Stimulated activated CD8-positive, alpha-beta memory T cell treated with anti-CD3 and anti-CD28 coated beads, Interleukin-12 subunit alpha, Interleukin-12 subunit beta, amount 100 ng/mL, for 1 hour (primary cell): ENCODE measurements at regions not wholly inside any gene's neighbourhood (a gene's known extent, or its start where the extent isn't known, plus 50 kb on each side); places are given as distances from the start of the nearest gene placed in this dataset.

Experiments
- DNase-seq: peaks from one replicate; pipeline ENCODE4 v3.0.0-alpha.2; 2020; ENCODE audit warnings: low read depth

DNA sequence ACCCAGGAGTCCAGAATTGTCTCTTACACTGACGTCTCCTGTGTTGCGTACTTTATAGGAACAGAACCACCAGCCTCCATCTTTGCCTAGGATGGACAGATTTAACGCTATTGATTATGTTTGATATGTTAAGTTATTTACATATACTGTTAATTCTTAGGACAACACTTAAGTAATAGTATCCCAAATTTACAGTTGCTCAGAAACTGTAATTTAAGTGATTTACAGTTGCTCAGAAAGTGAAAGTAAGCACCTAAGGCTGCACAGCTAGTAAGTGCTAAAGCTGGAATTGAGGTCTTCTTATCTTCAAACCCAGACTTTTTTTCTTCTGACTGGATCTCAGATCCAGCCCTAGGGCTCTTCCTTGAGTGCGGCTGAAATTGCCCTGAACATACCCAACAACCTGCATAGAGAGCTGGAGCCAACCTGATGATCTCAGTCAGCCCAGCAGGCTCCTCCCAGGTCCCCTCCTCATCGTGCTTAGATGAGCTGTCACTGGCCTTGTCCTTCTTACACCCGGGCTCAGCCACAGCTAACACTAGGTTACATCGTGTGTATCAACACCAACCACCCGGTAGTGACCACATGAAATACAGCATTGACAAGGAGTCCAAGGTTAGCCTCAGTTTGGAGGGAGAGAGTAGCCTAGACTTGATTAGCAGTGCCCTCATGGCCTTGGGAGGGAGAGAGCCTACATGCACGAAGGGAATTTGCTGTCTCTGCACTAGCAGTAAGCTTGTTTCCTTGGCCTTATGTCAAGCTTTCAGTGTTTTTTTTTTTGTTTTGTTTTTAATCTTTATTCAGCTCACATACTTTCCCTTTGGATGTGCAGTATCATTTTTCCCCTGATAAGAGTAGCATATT, 111.1 kb upstream of the ARHGAP5 start:
- no peak for DNase-seq

DNA sequence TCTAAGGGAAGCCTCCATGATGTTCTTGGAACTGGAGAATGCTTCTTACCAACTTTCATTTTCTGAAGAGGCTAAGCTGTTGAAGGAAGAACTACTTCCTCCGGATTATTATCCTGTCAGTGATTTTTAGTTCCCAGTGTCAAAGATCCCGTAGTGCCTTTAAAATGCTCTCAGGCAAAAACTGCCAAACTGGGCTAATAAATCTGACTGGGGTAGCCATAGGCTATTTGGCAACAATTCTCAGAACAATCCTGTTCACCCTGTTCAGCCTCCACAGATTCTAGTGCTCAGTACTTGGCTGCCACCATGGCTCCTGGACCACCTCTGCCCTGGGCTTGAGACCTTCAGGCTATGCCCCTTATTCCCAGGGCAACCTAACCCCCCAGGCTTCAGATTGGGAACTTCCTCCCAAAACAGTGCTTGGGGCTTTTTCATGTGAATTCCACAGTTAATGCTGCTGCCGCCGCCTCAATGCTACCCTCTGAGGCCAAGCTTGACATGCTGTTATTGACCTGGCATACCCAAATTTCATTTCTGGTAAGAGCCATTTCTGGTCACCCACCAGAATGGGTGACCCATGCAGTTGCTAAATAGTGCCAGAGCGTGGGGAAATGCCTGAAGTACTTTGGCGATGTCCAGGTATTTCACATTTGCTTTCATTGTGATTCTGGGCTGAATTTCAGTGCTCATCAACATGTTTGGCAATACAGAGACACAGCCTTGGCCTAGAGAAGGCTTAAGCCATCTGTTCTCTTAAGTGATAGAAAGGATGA, 110.0 kb upstream of the ARHGAP5 start:
- no peak for DNase-seq

DNA sequence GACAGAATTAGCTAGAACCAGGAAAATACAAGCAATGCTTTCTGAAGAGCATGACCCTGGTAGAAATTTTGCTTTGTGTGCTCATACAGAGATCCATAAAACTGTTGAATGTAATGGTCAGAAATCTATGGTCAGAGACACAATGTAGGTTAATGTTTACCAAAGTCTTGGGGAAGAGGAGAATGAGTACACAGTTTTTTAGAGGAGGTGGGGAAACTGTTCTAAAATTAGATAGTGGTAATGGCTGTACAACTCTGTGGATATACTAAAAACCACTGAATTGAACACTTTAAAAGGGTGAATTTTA, 109.5 kb upstream of the ARHGAP5 start:
- no peak for DNase-seq

DNA sequence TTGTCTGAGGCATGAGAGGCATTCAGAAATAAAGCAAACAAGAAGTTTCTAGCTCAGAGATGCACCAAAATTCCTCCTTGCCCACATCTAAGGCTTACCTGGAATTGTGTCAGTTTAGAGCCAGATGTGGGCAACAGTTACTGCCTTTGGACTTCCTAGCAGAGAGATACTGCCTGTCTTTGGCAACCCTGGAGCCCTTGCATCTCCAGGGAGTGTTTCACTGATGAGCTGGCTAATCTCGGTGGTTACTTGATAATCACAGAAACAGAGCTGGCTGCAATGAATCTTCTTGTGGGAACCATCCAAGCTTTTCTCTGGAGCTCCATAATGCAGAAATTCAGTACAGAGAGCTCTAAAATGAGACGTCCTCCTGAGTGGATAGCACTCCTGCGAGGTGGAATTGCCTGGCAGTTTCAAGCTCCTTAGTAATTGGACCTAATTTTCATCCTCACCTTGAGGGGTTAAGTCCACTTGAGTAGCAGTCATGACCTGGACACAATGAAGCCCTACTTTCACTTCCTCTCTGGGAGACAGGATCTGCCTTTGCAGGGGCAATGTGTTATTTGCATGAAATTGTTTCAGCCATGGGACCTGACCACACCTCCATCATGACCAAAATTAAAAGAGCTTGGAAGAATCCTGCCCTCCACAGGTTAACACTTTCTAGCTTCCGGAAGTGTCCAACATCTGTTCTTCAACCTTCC, 108.8 kb upstream of the ARHGAP5 start:
- no peak for DNase-seq

GRCh38 chr14:31968956-31969698, 108.0 kb upstream of the ARHGAP5 start:
- no peak for DNase-seq

GRCh38 chr14:31969699-31970240, 107.3 kb upstream of the ARHGAP5 start:
- no peak for DNase-seq

- no peak for DNase-seq
Observed at GRCh38 chr14:31970744-31971143, 106.4 kb upstream of the ARHGAP5 start.

DNA sequence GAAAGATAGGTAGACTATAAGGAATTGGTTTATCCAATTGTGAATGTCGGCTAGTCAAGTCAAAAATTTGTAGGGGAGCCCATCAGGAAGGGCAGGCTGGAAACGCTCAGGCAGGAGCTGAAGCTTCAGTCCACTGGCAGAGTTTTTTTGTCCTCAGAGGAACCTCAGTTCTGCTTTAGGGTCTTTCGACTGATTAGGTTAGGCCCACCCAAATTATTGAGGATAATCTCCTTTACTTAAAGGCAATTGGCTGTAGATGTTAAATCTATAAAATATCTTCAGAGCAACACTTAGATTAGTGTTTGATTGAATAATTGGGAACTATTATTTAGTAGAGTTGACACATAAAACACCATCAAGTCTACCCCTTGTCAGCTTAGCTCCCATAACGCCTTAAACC, 105.5 kb upstream of the ARHGAP5 start:
- no peak for DNase-seq

DNA sequence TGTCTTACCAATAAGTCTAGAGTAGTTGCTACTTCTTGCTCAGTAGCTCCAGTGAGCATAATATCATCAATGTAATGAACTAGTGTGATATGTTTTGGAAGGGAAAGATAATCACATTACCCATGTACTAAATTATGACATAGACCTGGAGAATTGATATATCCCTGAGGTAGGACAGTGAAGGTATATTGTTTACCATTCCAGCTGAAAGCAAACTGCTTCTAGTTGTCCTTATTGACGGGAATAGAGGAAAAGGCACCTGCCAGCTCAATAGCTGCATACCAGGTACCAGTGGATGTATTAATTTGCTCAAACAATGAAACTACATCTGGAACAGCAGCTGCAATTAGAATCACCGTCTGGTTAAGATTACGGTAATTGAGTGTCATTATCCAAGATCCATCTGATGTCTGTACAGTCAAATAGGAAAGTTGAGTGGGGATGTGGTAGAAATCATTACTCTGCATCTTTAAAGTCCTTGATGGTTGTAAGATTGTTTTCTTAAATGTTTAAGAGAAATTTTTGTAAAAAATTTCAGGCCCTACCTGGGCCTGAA, 100.0 kb upstream of the ARHGAP5 start:
- DNase-seq, result no peak

DNA sequence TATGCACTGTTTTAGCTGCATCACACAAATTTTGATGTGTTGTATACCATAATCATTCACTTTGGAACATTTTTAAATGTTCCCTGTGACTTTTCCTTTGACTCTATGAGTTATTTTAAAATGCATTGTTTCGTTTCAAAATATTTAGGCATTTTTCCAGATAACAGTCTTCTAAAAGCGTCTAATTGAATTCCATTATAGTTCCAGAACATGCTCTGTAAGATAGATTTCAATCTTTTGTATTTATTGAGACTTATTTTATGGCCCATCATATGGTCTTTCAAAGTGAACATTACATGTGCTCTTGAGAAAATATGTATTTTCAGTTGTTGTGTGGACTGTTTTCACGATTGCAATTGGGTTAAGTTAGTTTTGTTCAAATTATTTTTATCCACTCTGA, 98.7 kb upstream of the ARHGAP5 start:
- no peak for DNase-seq

- DNase-seq, result no peak
Observed at GRCh38 chr14:31982642-31983041, 94.5 kb upstream of the ARHGAP5 start.

GRCh38 chr14:31986405-31986804, 90.7 kb upstream of the ARHGAP5 start:
- no peak for DNase-seq

DNA sequence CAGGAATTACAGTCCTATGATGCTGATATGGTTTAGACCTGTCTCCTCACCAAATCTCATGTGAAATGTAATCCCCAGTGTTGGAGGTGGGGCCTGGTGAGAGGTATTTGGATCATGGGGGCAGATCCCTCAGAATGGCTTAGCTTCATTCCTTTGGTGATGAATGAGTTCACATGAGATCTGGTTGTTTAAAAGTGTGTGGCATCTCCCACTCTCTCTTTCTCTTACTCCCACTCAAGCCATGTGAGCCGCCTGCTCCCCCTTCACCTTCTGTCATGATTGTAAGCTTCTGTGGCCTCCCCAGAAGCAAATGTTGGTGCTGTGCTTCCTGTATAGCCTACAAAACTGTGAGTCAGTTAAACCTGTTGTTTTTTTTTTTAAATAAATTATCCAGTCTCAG, 89.4 kb upstream of the ARHGAP5 start:
- DNase-seq, result no peak

DNA sequence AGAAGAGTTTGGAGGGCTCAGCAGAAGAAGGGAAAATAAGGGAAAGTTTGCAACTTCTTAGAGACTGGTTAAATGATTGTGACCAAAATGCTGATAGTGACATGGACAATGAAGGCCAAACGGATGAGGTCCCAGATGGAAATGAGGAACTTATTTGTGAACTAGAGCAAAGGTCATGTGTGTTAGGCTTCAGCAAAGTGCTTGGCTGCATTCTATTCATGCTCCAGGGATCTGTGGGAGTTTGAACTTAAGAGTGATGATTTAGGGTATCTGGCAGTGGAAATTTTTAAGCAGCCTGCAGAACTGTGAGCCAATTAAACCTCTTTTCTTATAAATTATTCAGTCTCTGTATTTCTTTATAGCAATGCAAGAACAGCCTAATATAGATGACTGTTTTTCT, 88.9 kb upstream of the ARHGAP5 start:
- DNase-seq, result no peak

DNA sequence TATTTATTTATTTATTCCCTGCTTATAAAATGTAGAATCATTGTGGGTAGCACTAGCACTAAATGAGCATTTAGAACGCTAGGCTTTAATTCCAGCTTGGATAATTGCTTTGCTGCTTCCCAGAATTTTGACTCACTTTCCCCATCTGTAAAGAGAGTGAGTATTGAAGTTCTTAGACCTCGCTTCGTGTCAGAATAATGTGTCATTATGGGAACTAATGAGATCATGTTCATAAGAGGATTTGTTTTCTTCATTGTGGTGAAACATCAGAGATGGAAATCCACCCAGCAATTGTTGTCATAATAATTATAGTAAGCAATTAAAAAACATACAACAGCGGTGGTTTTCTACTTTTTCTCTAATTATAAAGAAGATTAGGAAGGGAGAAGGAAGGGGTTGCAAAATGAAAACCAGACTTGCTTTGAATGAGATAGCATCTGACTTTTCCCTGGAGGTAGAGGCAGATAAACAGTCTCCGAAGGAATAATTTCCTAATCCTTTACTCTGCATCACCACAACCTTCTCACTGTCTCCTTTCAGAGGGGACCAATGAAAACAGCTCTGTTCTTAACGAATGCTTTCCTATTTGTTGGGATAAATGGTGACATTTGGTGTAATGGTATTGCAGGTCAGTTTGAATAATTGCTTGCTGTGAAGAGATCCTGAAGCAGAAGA, 86.8 kb upstream of the ARHGAP5 start:
- DNase-seq, result no peak

DNA sequence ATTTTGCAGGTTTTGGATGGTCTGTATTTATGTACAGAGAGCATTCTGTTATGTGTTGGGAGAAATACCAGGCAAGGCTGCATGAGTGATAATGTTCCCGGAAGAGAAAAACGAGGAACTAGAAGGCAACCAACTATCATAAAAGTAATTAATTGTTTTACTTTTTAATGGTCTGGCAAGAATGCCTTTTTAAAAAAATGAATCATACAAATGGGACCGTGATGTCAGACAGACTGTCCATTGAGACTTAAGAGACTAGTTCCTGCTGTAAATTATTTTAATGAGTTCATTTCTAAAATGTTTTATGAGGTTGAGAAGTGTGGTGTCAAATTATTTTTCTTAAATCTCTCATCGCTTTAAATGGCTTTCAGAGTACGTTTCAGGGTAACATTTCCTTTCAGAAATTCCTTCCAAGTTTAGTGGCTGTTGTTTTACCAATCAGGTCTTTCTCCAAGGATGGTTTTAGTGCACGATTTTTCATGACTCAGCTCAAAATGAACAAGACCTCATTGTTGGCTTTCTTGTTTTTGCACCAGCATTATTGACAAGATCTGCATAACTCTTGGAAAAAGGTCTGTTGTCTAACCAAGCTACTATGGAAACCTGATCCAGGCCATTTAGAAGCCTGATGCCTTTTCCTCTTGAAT, 86.1 kb upstream of the ARHGAP5 start:
- no peak for DNase-seq

DNA sequence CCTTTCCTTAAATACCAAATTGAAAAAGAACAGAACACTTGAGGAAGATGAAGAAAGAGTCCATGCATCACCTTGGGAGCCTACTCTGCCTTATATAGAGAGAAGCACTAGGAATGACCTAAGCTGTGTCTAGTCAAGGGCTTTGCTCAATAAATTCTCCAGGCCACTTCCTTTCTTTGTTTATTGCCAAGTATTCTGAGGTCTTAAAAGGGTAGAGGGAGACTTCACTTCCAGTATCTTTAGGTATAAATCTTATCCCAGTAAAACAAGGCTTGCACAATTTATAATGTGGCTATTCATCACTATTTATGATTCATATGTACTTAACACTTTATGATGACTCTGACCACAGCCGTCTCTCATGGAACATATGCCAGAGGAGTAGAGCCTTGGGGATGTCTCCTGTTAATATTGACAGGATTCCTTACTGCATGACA, 85.1 kb upstream of the ARHGAP5 start:
- DNase-seq, result no peak

DNA sequence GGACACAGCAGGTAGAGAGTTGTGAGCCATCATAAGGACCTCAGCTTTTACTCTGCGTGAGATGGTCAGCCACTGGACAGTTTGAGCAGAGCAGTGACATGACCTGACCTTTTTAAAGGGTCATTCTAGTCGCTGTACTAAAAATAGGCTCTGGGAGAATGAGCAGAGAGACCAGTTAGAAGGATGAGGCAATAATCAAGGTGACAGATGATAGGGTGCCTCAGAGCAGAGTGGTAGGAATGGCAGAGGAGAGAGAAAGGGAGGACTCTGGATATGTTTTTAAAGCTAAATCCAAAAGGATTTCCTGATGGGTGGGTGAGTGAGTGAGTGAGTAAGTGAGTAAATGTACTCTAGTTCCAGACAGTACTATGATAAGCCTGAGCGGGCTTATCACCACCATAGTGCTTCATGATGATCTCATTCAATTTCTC, 83.6 kb upstream of the ARHGAP5 start:
- no peak for DNase-seq

GRCh38 chr14:31994391-31995033, 82.6 kb upstream of the ARHGAP5 start:
- no peak for DNase-seq

DNA sequence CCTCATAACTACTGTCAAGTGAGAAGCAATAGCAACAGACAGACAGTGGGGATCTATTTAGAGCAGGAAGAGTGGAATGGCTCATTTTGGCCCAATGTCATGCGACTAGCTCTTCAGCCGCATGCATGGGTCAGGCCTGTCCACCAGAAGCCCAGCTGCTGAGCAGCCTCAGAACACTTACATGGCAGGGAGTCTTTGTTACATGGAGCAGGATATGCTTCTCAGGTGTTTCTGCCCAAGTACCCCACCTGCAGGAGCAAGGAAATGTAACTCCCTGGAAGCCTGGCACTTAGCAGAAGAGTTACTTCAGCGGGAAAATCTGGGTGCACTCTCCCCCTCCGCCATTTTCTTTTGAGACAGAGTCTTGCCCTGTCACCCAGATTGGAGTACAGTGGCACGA, 73.5 kb upstream of the ARHGAP5 start:
- no peak for DNase-seq
